HG03439 (cell line): ENCODE measurements at regions not wholly inside any gene's neighbourhood (a gene's known extent, or its start where the extent isn't known, plus 50 kb on each side); places are given as distances from the start of the nearest gene placed in this dataset.

Experiments used
- ATAC-seq: cut with Tn5 transposase; IDR thresholded peaks from one replicate; pipeline ENCODE4 v1.9.1; 2021; ENCODE audit warnings: mild to moderate bottlenecking, moderate library complexity; ENCODE audit not compliant: unreplicated experiment

GRCh38 chr22:46088541-46089311 is 61.6 kb upstream of the PPARA start:
- no peak for ATAC-seq

- no peak for ATAC-seq
Measured at GRCh38 chr22:46089426-46090035, 60.8 kb upstream of the PPARA start.

GRCh38 chr22:46090036-46090591 is 60.2 kb upstream of the PPARA start:
- ATAC-seq, result no peak

- ATAC-seq, result no peak
Measured at GRCh38 chr22:46090631-46091201, 59.6 kb upstream of the PPARA start.

- no peak for ATAC-seq
Measured at GRCh38 chr22:46091277-46091977, 58.9 kb upstream of the PPARA start.

- ATAC-seq, result no peak
Measured at GRCh38 chr22:46092011-46092410, 58.3 kb upstream of the PPARA start.

- ATAC-seq, result no peak
Measured at GRCh38 chr22:46092670-46093410, 57.5 kb upstream of the PPARA start.

- no peak for ATAC-seq
Measured at GRCh38 chr22:46093796-46094195, 56.5 kb upstream of the PPARA start.

- no peak for ATAC-seq
Measured at GRCh38 chr22:46094676-46095075, 55.6 kb upstream of the PPARA start.

GRCh38 chr22:46096051-46096450 is 54.3 kb upstream of the PPARA start:
- no peak for ATAC-seq

- no peak for ATAC-seq
Measured at GRCh38 chr22:46096706-46097230, 53.6 kb upstream of the PPARA start.

GRCh38 chr22:46097268-46097900 is 52.9 kb upstream of the PPARA start:
- no peak for ATAC-seq

GRCh38 chr22:46098525-46099475 is 51.5 kb upstream of the PPARA start:
- no peak for ATAC-seq

- ATAC-seq, result no peak
Measured at GRCh38 chr22:46099740-46100139, 50.6 kb upstream of the PPARA start.

- no peak for ATAC-seq
Measured at GRCh38 chr22:46100401-46101105, 49.8 kb upstream of the PPARA start.
